AG04449 (cell line): ENCODE measurements at regions not wholly inside any gene's neighbourhood (a gene's known extent, or its start where the extent isn't known, plus 50 kb on each side); places are given as distances from the start of the nearest gene placed in this dataset.

Experiments
- CTCF ChIA-PET: fragments of 350-600 bp; formaldehyde crosslinking; extraction: SDS; loops from one replicate; lab custom pipeline; 2021; ENCODE audit warnings: antibody characterized with exemption; lab: Yijun Ruan, JAX
- POLR2A ChIA-PET: fragments of 400-600, 350-600 bp; formaldehyde crosslinking; extraction: SDS; loops from one replicate; lab custom pipeline; 2020; ENCODE audit warnings: antibody characterized with exemption, inconsistent platforms; lab: Yijun Ruan, JAX
- DNase-seq: peaks from one replicate; pipeline ENCODE4 v3.0.0-alpha.2; 2010; ENCODE audit warnings: low read depth, low spot score
- H3K4me3 ChIP-seq: 2 replicates; pipeline ENCODE4 v1.5.1; 2011; ENCODE audit warnings: low read depth, mild to moderate bottlenecking, control low read depth, low read length
- TF ChIP-seq, protein P1 (sequence below): IDR thresholded peaks from one replicate; pipeline ENCODE4 v1.5.1; 2011; ENCODE audit warnings: mild to moderate bottlenecking, moderate library complexity, low read length, control low read depth, inconsistent platforms; ENCODE audit not compliant: insufficient read depth; ENCODE audit errors: missing control alignments

DNA sequence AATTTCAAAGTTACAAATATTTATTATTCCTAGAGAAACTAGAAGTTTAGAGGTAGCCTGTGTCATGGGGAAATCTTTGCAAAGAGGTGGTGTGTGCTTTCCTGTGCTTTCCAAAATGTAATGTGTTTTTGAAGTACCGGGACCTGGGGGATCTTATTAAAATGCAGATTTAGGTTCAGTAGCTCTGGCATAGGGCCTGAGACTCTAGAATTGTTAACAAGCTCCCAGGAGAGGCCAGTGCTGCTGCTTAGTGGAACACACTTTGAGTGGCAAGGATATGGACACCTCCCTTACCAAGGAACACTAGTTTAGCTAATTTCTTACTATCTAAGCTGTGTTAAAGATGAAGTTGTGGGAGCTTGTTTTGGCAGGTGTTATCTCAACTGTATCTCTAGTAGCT is 428.9 kb downstream of the VGLL3 start:
- ChIA-PET POLR2A (no interaction called here), CTCF (interaction anchor here (0.9 to 1.3 kb wide), 2 partner anchors 16 to 741 kb away, joined by 3 to 5 read pairs; no protein-coding TSS in a partner anchor)
- no peak overlapping the region for H3K4me3 ChIP-seq
- no peak for DNase-seq
- TF ChIP-seq, protein P1, sequence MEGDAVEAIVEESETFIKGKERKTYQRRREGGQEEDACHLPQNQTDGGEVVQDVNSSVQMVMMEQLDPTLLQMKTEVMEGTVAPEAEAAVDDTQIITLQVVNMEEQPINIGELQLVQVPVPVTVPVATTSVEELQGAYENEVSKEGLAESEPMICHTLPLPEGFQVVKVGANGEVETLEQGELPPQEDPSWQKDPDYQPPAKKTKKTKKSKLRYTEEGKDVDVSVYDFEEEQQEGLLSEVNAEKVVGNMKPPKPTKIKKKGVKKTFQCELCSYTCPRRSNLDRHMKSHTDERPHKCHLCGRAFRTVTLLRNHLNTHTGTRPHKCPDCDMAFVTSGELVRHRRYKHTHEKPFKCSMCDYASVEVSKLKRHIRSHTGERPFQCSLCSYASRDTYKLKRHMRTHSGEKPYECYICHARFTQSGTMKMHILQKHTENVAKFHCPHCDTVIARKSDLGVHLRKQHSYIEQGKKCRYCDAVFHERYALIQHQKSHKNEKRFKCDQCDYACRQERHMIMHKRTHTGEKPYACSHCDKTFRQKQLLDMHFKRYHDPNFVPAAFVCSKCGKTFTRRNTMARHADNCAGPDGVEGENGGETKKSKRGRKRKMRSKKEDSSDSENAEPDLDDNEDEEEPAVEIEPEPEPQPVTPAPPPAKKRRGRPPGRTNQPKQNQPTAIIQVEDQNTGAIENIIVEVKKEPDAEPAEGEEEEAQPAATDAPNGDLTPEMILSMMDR, result no peak

DNA sequence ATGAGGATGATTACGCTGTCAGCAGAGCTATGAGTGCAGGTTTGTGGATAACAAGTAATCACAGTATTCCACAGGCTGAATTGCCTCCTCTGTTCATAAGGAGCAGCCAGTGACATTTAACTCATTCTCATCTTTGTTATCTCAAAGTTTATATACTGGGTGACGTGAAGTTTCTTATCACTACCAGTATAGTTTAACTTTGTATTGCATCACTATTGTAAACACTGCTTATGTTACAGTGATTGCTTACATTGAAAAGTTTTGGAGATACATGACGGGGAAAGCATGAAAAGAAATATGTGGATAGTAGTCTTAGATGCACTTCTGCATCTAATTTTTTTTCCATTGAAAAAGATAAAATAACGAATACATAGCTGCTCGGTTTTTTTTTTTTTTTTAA is 429.7 kb downstream of the VGLL3 start:
- POLR2A ChIA-PET, result no interaction called here
- CTCF ChIA-PET, result no interaction called here
- TF ChIP-seq, protein P1, result no peak
- DNase-seq, result no peak
- H3K4me3 ChIP-seq, result no peak overlapping the region

DNA sequence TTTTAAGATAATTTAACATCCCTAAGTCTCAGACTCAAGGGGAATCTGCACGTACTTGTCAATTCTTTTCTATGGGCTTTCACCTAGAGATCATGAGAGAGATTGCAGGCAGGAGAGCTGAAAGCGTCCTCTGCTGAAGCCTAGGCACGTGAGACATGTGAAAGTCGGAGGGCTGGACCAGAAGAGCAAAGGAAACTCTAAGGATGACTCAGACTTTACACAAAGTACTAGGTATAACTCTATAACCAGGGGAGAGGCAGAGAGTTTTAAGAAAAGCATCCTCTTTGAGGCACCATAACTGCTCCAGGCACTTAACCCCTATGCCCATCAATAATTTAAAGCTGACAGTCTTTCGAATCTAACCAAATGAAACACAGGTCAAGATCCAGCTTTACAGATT is 436.6 kb downstream of the VGLL3 start:
- POLR2A ChIA-PET, result no interaction called here
- no peak overlapping the region for H3K4me3 ChIP-seq
- TF ChIP-seq, protein P1, result no peak
- no peak for DNase-seq
- CTCF ChIA-PET, result no interaction called here

DNA sequence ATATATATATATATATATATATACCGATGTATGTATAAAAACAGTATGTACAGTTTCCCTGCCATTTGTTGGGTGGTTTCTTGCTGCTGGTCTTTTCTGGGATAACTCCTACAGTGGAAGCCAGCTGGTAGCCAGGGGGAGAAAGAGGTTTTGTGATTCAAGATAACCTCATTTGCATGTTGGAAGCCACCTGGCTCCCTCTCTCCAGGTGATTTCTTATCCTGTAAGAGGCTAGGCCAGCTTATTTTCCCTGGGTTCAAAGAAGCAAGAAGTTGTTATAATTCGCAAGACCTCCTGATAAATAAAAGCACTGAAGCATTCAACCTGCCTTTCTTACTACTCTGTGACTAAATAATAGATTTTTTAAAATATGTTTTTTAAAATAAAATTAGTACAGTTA is 443.3 kb downstream of the VGLL3 start:
- H3K4me3 ChIP-seq, result no peak overlapping the region
- TF ChIP-seq, protein P1, result no peak
- no peak for DNase-seq
- ChIA-PET POLR2A (no interaction called here), CTCF (interaction anchor here (0.9 kb wide), 1 partner anchor 16 kb away, joined by 3 read pairs; no protein-coding TSS in a partner anchor)

DNA sequence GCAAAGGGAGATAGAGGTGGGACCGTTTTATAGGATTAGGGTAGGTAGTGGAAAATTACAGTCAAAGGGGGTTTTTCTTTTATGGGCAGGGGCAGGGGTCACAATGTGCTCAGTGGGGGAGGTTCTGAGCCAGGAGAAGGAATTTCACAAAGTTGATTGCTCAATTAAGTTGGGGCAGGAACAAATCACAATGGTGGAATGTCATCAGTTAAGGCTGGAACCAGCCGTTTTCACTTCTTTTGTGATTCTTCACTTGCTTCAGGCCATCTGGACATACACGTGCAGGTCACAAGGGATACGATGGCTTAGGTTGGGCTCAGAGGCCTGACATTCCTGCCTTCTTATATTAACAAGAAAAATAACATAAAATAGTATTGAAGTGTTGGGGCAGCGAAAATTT is 453.8 kb downstream of the VGLL3 start:
- no peak overlapping the region for H3K4me3 ChIP-seq
- ChIA-PET POLR2A (no interaction called here), CTCF (no interaction called here)
- TF ChIP-seq, protein P1, result no peak
- DNase-seq, result no peak

DNA sequence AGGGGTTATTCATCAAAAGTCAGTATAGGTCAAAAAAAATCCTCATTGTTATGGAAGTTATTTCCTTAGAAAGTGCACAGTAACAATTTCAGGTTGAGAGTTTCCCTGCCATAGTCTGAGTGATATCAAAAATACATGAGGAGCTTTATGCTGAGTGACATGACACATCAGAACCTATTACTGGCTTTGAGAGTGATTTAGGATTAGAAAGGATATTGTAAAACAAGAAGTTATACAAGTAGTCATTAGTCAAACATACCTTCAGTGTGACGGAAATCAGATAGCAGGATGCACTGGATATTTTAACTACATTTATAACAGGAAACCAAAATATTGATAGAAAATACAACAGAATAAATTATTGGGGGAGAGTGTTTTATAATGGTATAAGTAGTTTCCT is 471.1 kb downstream of the VGLL3 start:
- no peak for DNase-seq
- POLR2A ChIA-PET, result no interaction called here
- CTCF ChIA-PET, result no interaction called here
- H3K4me3 ChIP-seq, result no peak overlapping the region
- TF ChIP-seq, protein P1, result no peak
